Hepatocyte (in vitro differentiated cells): ENCODE measurements at regions not wholly inside any gene's neighbourhood (a gene's known extent, or its start where the extent isn't known, plus 50 kb on each side); places are given as distances from the start of the nearest gene placed in this dataset.

ENCODE experiments used
- CTCF ChIP-seq: fragments of 200-600 bp; sonication (generic); IDR thresholded peaks from 2 replicates; pipeline ENCODE4 v1.5.1; 2016; ENCODE audit warnings: antibody characterized with exemption, mild to moderate bottlenecking; ENCODE audit not compliant: poor library complexity
- EZH2 ChIP-seq: fragments of 200-600 bp; sonication (generic); IDR thresholded peaks from 2 replicates; pipeline ENCODE4 v1.6.1; 2016; ENCODE audit warnings: antibody characterized with exemption, mild to moderate bottlenecking, borderline replicate concordance
- EZH2phosphoT487 ChIP-seq: fragments of 200-600 bp; sonication (generic); IDR thresholded peaks from one replicate; pipeline ENCODE4 v1.6.1; 2018; ENCODE audit warnings: antibody characterized with exemption, mild to moderate bottlenecking, low read depth, moderate library complexity; ENCODE audit not compliant: unreplicated experiment, severe bottlenecking

- TF ChIP-seq CTCF, result no peak
- TF ChIP-seq EZH2, result no peak
- no peak for TF ChIP-seq EZH2phosphoT487
Observed at GRCh38 chr5:82832445-82832844, 244.7 kb downstream of the TMEM167A start.
